A549 (cell line): ENCODE measurements at regions not wholly inside any gene's neighbourhood (a gene's known extent, or its start where the extent isn't known, plus 50 kb on each side); places are given as distances from the start of the nearest gene placed in this dataset.

Experiments
- ATAC-seq, 2 experiments: fragments of 200-7000 bp in 1 of 2; fragments of >200 bp in 1 of 2; cut with Nextera tagmentation in 1 of 2; cut with Tn5 transposase in 1 of 2; 3 replicates each; pipeline versions ENCODE4 v1.8.0 to v1.9.1; 2018 to 2020; ENCODE audit warnings: mild to moderate bottlenecking in 1 of 2, moderate library complexity in 1 of 2
- CTCF ChIA-PET: fragments of 300-600 bp; sonication (Branson Sonifier 250); formaldehyde crosslinking; extraction: SDS; loops from one replicate; lab custom pipeline; 2021; ENCODE audit warnings: antibody characterized with exemption, inconsistent platforms; lab: Yijun Ruan, JAX
- POLR2A ChIA-PET: fragments of 350-600 bp; formaldehyde crosslinking; extraction: SDS; loops from one replicate; lab custom pipeline; 2021; ENCODE audit warnings: antibody characterized with exemption, inconsistent platforms; lab: Yijun Ruan, JAX
- DNase-seq, 2 experiments: peaks; one replicate each; pipeline versions ENCODE4 v3.0.0 to v3.0.0-alpha.2; 2011 to 2016; ENCODE audit warnings: low read depth in 1 of 2, low spot score in 1 of 2
- FAIRE-seq: peaks from 2 replicates; lab custom pipeline; 2011; peaks lifted over from hg19 to GRCh38; lab: Jason Lieb, UNC
- H3K27ac ChIP-seq, 2 experiments: fragments of >200 bp; sonication (Bioruptor Twin); formaldehyde crosslinking; 3 replicates each; pipeline ENCODE4 v1.5.1; 2016 to 2017
- H3K4me1 ChIP-seq: fragments of >200 bp; sonication (Bioruptor Twin); formaldehyde crosslinking; 3 replicates; pipeline ENCODE4 v1.6.1; 2016
- H3K4me2 ChIP-seq: fragments of >200 bp; sonication (Bioruptor Twin); formaldehyde crosslinking; 3 replicates; pipeline ENCODE4 v1.6.1; 2016
- H3K4me3 ChIP-seq: fragments of >200 bp; sonication (Bioruptor Twin); formaldehyde crosslinking; 3 replicates; pipeline ENCODE4 v1.5.1; 2016
- H3K9me3 ChIP-seq: fragments of >200 bp; sonication (Bioruptor Twin); formaldehyde crosslinking; 3 replicates; pipeline ENCODE4 v1.6.1; 2016
- ATOH8 ChIP-seq: fragments of 250-450 bp; sonication (Bioruptor Pico); IDR thresholded peaks from 2 replicates; pipeline ENCODE4 v1.5.0; 2020; ENCODE audit warnings: low read depth, mild to moderate bottlenecking, moderate library complexity
- E2F6 ChIP-seq: IDR thresholded peaks from 2 replicates; pipeline ENCODE4 v1.6.1; 2012; ENCODE audit warnings: low read depth, borderline replicate concordance
- EHMT2 ChIP-seq: fragments of 200-600 bp; sonication (generic); IDR thresholded peaks from 2 replicates; pipeline ENCODE4 v1.6.1; 2016; ENCODE audit warnings: antibody characterized with exemption, low read depth, mild to moderate bottlenecking, moderate library complexity
- ESRRA ChIP-seq: fragments of 150-350 bp; IDR thresholded peaks from 2 replicates; pipeline ENCODE4 v1.6.1; 2014; ENCODE audit warnings: mild to moderate bottlenecking, low read length, borderline replicate concordance
- GATA3 ChIP-seq: IDR thresholded peaks from 2 replicates; pipeline ENCODE4 v1.6.1; 2012; ENCODE audit warnings: borderline replicate concordance
- HES2 ChIP-seq: fragments of >200 bp; sonication (Bioruptor Twin); formaldehyde crosslinking; IDR thresholded peaks from 2 replicates; pipeline ENCODE4 v1.6.1; 2016
- HMGXB4 ChIP-seq: fragments of 250-450 bp; sonication (Bioruptor Pico); IDR thresholded peaks from 2 replicates; pipeline ENCODE4 v1.5.0; 2021; ENCODE audit warnings: mild to moderate bottlenecking, moderate library complexity, borderline replicate concordance
- HOXB5 ChIP-seq: fragments of 250-450 bp; sonication (Bioruptor Pico); IDR thresholded peaks from 2 replicates; pipeline ENCODE4 v1.5.0; 2020; ENCODE audit warnings: mild to moderate bottlenecking, moderate library complexity
- KDM1A ChIP-seq: fragments of 200-600 bp; sonication (generic); IDR thresholded peaks from 2 replicates; pipeline ENCODE4 v1.6.1; 2016; ENCODE audit warnings: low read depth, mild to moderate bottlenecking
- KDM5A ChIP-seq: fragments of 200-600 bp; sonication (generic); IDR thresholded peaks from 2 replicates; pipeline ENCODE4 v1.6.1; 2016; ENCODE audit warnings: antibody characterized with exemption, mild to moderate bottlenecking
- MAFK ChIP-seq: fragments of 450-650 bp; IDR thresholded peaks from 2 replicates; pipeline ENCODE4 v1.6.1; 2014; ENCODE audit not compliant: partially characterized antibody
- MAX ChIP-seq: IDR thresholded peaks from 2 replicates; pipeline ENCODE4 v1.6.1; 2012
- NFE2L2 ChIP-seq: fragments of 150-350 bp; conservative IDR thresholded peaks from 2 replicates; pipeline ENCODE4 v1.6.1; 2014; ENCODE audit warnings: low read length
- PHF8 ChIP-seq: fragments of 200-600 bp; sonication (generic); IDR thresholded peaks from 2 replicates; pipeline ENCODE4 v1.6.1; 2016; ENCODE audit warnings: low read depth, mild to moderate bottlenecking, antibody characterized with exemption, moderate library complexity, borderline replicate concordance
- RAD21 ChIP-seq, 2 experiments: fragments of >200 bp in 1 of 2; sonication (Bioruptor Twin) in 1 of 2; formaldehyde crosslinking in 1 of 2; IDR thresholded peaks in 1 of 2; conservative IDR thresholded peaks in 1 of 2; 2 replicates in 1 of 2; 3 replicates in 1 of 2; pipeline ENCODE4 v1.6.1; 2012 to 2018; ENCODE audit warnings: inconsistent platforms in 1 of 2
- RARB ChIP-seq: fragments of 250-450 bp; sonication (Bioruptor Pico); IDR thresholded peaks from 2 replicates; pipeline ENCODE4 v1.8.0; 2021; ENCODE audit warnings: mild to moderate bottlenecking, moderate library complexity
- WGBS: methylation state at CpG from one replicate; pipeline ENCODE4 v1.1.6; 2017; ENCODE audit errors: missing lambda C conversion rate; 5-methylcytosine and 5-hydroxymethylcytosine counted together
- TF ChIP-seq, protein P1 (sequence below): fragments of 200-600 bp; sonication (generic); IDR thresholded peaks from 2 replicates; pipeline ENCODE4 v1.6.1; 2016; ENCODE audit warnings: antibody characterized with exemption, mild to moderate bottlenecking, moderate library complexity
- TF ChIP-seq, protein P2 (sequence below): fragments of >200 bp; sonication (Bioruptor Twin); formaldehyde crosslinking; IDR thresholded peaks from 3 replicates; pipeline ENCODE4 v1.5.1; 2016

- 3% methylated on average over 3 of the region's 3 CpGs for WGBS
- H3K27ac ChIP-seq, result no peak overlapping the region
- POLR2A ChIA-PET, result no interaction called here
- CTCF ChIA-PET, result interaction anchor here (0.6 kb wide), 1 partner anchor 231 kb away, joined by 3 read pairs; no protein-coding TSS in a partner anchor
- TF ChIP-seq EHMT2, result no peak
- no peak for TF ChIP-seq MAFK
- no peak for TF ChIP-seq HOXB5 (CRISPR knock-in tag)
- no peak for TF ChIP-seq MAX
- TF ChIP-seq KDM1A, result no peak
- no peak for TF ChIP-seq ATOH8
- TF ChIP-seq KDM5A, result no peak
- TF ChIP-seq, protein P1, sequence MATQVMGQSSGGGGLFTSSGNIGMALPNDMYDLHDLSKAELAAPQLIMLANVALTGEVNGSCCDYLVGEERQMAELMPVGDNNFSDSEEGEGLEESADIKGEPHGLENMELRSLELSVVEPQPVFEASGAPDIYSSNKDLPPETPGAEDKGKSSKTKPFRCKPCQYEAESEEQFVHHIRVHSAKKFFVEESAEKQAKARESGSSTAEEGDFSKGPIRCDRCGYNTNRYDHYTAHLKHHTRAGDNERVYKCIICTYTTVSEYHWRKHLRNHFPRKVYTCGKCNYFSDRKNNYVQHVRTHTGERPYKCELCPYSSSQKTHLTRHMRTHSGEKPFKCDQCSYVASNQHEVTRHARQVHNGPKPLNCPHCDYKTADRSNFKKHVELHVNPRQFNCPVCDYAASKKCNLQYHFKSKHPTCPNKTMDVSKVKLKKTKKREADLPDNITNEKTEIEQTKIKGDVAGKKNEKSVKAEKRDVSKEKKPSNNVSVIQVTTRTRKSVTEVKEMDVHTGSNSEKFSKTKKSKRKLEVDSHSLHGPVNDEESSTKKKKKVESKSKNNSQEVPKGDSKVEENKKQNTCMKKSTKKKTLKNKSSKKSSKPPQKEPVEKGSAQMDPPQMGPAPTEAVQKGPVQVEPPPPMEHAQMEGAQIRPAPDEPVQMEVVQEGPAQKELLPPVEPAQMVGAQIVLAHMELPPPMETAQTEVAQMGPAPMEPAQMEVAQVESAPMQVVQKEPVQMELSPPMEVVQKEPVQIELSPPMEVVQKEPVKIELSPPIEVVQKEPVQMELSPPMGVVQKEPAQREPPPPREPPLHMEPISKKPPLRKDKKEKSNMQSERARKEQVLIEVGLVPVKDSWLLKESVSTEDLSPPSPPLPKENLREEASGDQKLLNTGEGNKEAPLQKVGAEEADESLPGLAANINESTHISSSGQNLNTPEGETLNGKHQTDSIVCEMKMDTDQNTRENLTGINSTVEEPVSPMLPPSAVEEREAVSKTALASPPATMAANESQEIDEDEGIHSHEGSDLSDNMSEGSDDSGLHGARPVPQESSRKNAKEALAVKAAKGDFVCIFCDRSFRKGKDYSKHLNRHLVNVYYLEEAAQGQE, result no peak
- TF ChIP-seq PHF8, result no peak
- TF ChIP-seq NFE2L2, result no peak
- TF ChIP-seq RAD21 (conservative IDR thresholded peaks at IDR 0.05 in 1 of 2, IDR thresholded peaks at IDR 0.05 in 1 of 2), result no peak
- TF ChIP-seq HES2, result no peak
- TF ChIP-seq ESRRA, result no peak
- TF ChIP-seq, protein P2, sequence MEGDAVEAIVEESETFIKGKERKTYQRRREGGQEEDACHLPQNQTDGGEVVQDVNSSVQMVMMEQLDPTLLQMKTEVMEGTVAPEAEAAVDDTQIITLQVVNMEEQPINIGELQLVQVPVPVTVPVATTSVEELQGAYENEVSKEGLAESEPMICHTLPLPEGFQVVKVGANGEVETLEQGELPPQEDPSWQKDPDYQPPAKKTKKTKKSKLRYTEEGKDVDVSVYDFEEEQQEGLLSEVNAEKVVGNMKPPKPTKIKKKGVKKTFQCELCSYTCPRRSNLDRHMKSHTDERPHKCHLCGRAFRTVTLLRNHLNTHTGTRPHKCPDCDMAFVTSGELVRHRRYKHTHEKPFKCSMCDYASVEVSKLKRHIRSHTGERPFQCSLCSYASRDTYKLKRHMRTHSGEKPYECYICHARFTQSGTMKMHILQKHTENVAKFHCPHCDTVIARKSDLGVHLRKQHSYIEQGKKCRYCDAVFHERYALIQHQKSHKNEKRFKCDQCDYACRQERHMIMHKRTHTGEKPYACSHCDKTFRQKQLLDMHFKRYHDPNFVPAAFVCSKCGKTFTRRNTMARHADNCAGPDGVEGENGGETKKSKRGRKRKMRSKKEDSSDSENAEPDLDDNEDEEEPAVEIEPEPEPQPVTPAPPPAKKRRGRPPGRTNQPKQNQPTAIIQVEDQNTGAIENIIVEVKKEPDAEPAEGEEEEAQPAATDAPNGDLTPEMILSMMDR, result no peak
- no peak for TF ChIP-seq RARB
- TF ChIP-seq E2F6, result no peak
- TF ChIP-seq HMGXB4 (CRISPR knock-in tag), result no peak
- no peak for TF ChIP-seq GATA3
- ATAC-seq, result no peak
- no peak overlapping the region for H3K4me3 ChIP-seq
- no peaks in the 10 kb centered on the region for H3K9me3 ChIP-seq
- no peaks in the 10 kb centered on the region for H3K4me1 ChIP-seq
- DNase-seq, result no peak
- H3K4me2 ChIP-seq, result no peak overlapping the region
- no peak for FAIRE-seq
Observed at GRCh38 chr2:228673876-228674554, 492.5 kb upstream of the SPHKAP start.
